Endodermal cell (in vitro differentiated cells): ENCODE measurements at regions not wholly inside any gene's neighbourhood (a gene's known extent, or its start where the extent isn't known, plus 50 kb on each side); places are given as distances from the start of the nearest gene placed in this dataset.

Source experiments
- DNase-seq: peaks from one replicate; pipeline ENCODE4 v3.0.0-alpha.2; 2017
- H3K27ac ChIP-seq: 2 replicates; pipeline ENCODE4 v1.5.1; 2013; ENCODE audit warnings: mild to moderate bottlenecking, low read depth, low read length, moderate library complexity
- H3K27me3 ChIP-seq: 2 replicates; pipeline ENCODE4 v1.6.1; 2013; ENCODE audit warnings: mild to moderate bottlenecking, low read length, moderate library complexity; ENCODE audit not compliant: insufficient read depth, control insufficient read depth, poor library complexity, severe bottlenecking
- H3K36me3 ChIP-seq: 2 replicates; pipeline ENCODE4 v1.7.0; 2013; ENCODE audit warnings: mild to moderate bottlenecking, low read length, moderate library complexity; ENCODE audit not compliant: control insufficient read depth, insufficient read depth
- H3K4me1 ChIP-seq: one replicate; pipeline ENCODE4 v1.7.0; 2013; ENCODE audit warnings: low read length; ENCODE audit not compliant: control insufficient read depth, insufficient read depth
- H3K4me3 ChIP-seq: 2 replicates; pipeline ENCODE4 v1.5.1; 2013; ENCODE audit warnings: mild to moderate bottlenecking, low read length, moderate library complexity
- H3K9ac ChIP-seq: 2 replicates; pipeline ENCODE4 v1.6.1; 2013; ENCODE audit warnings: mild to moderate bottlenecking, low read length, moderate library complexity; ENCODE audit not compliant: poor library complexity, severe bottlenecking; ENCODE audit errors: extremely low read depth
- H3K9me3 ChIP-seq: 2 replicates; pipeline ENCODE4 v1.6.1; 2013; ENCODE audit warnings: mild to moderate bottlenecking, low read length, moderate library complexity; ENCODE audit not compliant: control insufficient read depth
- H3K27ac Mint-ChIP-seq: 2 replicates; pipeline ENCODE4 v1.8.0; 2020; ENCODE audit warnings: mixed read lengths
- H3K27me3 Mint-ChIP-seq: 2 replicates; pipeline ENCODE4 v1.8.0; 2021; ENCODE audit warnings: mild to moderate bottlenecking, mixed read lengths; ENCODE audit not compliant: insufficient read depth
- H3K36me3 Mint-ChIP-seq: 2 replicates; pipeline ENCODE4 v1.8.0; 2020; ENCODE audit warnings: low read depth, mixed read lengths
- H3K4me1 Mint-ChIP-seq: 2 replicates; pipeline ENCODE4 v1.8.0; 2020; ENCODE audit warnings: mixed read lengths
- H3K4me3 Mint-ChIP-seq: 2 replicates; pipeline ENCODE4 v1.8.0; 2020; ENCODE audit warnings: mild to moderate bottlenecking, moderate library complexity, mixed read lengths
- H3K9me3 Mint-ChIP-seq: 2 replicates; pipeline ENCODE4 v1.8.0; 2020; ENCODE audit warnings: mild to moderate bottlenecking, mixed read lengths
- WGBS, 2 experiments: methylation state at CpG; one replicate each; pipeline versions ENCODE4 v1.1.5 to v1.1.7; 2013; ENCODE audit warnings: missing lambda C conversion rate in 2 of 2, mixed read lengths in 1 of 2; ENCODE audit not compliant: insufficient coverage in 1 of 2, insufficient read length in 1 of 2; 5-methylcytosine and 5-hydroxymethylcytosine counted together
- TF ChIP-seq, protein P1 (sequence below): fragments of 200-600 bp; sonication (generic); conservative IDR thresholded peaks from 2 replicates; pipeline ENCODE4 v1.5.0; 2021; ENCODE audit warnings: antibody characterized with exemption, mild to moderate bottlenecking

DNA sequence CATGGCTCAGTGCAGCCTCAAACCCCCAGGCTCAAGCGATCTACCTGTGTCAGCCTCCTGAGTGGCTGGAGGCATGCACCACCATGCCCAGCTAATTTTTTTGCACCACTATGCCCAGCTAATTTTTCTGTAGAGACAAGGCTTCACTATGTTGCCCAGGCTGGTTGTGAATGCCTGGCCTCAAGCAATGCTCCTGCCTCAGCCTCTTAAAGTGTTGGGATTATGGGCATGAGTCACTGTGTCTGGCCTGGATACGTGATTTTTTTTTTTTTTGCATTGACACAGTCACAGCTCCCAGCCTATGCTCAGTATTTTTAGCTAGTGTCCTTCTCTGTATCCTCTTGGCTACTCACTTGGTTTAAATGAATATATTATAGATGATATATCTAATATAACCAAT is 377.0 kb upstream of the TNRC6C start:
- Mint-ChIP-seq H3K27me3 (peaks cover 6% of the 10 kb centered on the region), H3K27ac (no peak overlapping the region), H3K9me3 (peaks cover 4% of the 10 kb centered on the region), H3K36me3 (no peaks in the 10 kb centered on the region), H3K4me3 (no peak overlapping the region), H3K4me1 (no peaks in the 10 kb centered on the region)
- TF ChIP-seq, protein P1, sequence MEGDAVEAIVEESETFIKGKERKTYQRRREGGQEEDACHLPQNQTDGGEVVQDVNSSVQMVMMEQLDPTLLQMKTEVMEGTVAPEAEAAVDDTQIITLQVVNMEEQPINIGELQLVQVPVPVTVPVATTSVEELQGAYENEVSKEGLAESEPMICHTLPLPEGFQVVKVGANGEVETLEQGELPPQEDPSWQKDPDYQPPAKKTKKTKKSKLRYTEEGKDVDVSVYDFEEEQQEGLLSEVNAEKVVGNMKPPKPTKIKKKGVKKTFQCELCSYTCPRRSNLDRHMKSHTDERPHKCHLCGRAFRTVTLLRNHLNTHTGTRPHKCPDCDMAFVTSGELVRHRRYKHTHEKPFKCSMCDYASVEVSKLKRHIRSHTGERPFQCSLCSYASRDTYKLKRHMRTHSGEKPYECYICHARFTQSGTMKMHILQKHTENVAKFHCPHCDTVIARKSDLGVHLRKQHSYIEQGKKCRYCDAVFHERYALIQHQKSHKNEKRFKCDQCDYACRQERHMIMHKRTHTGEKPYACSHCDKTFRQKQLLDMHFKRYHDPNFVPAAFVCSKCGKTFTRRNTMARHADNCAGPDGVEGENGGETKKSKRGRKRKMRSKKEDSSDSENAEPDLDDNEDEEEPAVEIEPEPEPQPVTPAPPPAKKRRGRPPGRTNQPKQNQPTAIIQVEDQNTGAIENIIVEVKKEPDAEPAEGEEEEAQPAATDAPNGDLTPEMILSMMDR: no peak
- H3K9me3 ChIP-seq: no peaks in the 10 kb centered on the region
- H3K27ac ChIP-seq: no peak overlapping the region
- no peak overlapping the region for H3K4me3 ChIP-seq
- DNase-seq: peak; percentile 10
- no peak overlapping the region for H3K9ac ChIP-seq
- no peaks in the 10 kb centered on the region for H3K27me3 ChIP-seq
- H3K4me1 ChIP-seq: no peaks in the 10 kb centered on the region
- H3K36me3 ChIP-seq: no peaks in the 10 kb centered on the region
- 79 to 90% methylated on average over 2 of the region's 2 CpGs for WGBS, 2 experiments

DNA sequence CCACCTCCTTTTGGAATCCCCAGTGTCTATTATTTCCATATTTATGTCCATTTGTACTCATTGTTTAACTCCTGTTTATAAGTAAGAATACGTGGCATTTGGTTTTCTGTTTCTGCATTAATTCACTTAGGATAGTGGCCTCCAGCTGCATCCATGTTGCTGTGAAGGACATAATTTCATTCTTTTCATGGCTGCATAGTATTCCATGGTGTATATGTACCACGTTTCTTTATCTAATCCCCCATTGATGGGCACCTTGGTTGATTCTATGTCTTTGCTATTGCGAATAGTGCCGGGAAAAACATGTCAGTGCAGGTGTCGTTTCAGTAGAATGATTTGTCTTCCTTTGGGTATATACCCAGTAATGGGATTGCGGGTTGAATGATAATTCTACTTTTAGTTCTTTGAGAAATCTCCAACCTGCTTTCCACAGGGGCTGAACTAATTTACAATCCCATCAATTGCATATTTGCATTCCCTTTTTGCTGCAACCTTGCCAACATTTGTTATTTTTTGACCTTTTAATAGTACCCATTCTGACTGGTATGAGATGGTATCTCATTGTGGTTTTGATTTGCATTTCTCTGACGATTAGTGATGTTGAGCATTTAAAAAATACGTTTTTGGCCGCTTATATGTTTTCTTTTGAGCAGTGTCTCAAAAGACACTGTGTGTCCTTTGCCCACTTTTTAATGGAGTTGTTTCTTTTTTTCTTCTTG is 373.2 kb upstream of the TNRC6C start:
- H3K27me3 Mint-ChIP-seq: peaks cover 2% of the 10 kb centered on the region
- H3K27ac Mint-ChIP-seq: no peak overlapping the region
- Histone ChIP-seq H3K9me3 (no peaks in the 10 kb centered on the region), H3K27me3 (no peaks in the 10 kb centered on the region), H3K36me3 (no peaks in the 10 kb centered on the region), H3K27ac (no peak overlapping the region), H3K9ac (no peak overlapping the region), H3K4me3 (no peak overlapping the region), H3K4me1 (no peaks in the 10 kb centered on the region)
- no peaks in the 10 kb centered on the region for H3K36me3 Mint-ChIP-seq
- TF ChIP-seq, protein P1: no peak
- no peak overlapping the region for H3K4me3 Mint-ChIP-seq
- WGBS, 2 experiments: 82 to 89% methylated on average over 7 to 9 of the region's 9 CpGs
- H3K9me3 Mint-ChIP-seq: peaks cover 9% of the 10 kb centered on the region
- peak; percentile 0 for DNase-seq
- H3K4me1 Mint-ChIP-seq: no peaks in the 10 kb centered on the region

DNA sequence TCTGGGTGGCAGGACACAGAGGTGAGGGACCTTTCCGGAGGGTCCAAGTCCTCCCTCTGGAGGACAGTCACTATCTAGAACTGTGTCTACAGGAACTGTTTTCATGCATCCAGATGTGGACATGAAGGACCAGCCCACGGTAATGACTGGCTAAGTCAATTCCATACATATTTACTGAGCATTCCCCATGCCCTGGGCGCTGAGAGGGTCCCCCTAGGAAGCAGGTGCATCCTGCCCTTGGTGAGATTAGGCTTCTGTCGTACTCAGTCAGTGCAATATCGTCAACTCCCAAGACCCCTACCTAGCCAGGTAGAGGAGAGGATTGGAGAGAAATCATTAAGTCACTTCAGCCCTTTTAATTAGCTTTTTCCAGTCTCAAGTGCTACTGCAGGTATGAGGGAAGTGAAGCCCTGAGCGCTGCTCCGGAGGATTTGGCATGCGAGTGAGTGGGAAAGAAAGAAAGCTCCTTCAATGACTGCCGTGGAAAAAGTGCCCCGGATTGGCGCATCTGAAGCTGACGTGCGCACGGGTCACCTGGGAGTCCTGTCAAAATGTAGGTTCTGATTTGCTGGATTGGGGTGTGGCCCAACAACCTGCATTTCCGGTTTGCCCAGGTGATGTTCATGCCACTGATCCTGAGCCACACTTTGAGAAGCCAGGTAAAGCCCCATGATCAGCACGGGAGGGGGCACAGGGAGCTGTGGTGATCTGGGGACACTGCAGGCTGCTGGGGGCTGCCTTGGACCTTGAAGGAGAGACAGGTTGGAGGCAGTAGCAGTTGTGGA is 367.4 kb upstream of the TNRC6C start:
- Mint-ChIP-seq H3K4me3 (no peak overlapping the region), H3K27me3 (peaks cover 2% of the 10 kb centered on the region), H3K27ac (no peak overlapping the region), H3K9me3 (peaks cover 5% of the 10 kb centered on the region), H3K36me3 (no peaks in the 10 kb centered on the region), H3K4me1 (no peaks in the 10 kb centered on the region)
- H3K4me1 ChIP-seq: no peaks in the 10 kb centered on the region
- no peak overlapping the region for H3K9ac ChIP-seq
- peak; percentile 44 for DNase-seq
- no peaks in the 10 kb centered on the region for H3K27me3 ChIP-seq
- 87 to 88% methylated on average over 14 to 16 of the region's 16 CpGs for WGBS, 2 experiments
- H3K9me3 ChIP-seq: no peaks in the 10 kb centered on the region
- no peak overlapping the region for H3K4me3 ChIP-seq
- TF ChIP-seq, protein P1: no peak
- no peaks in the 10 kb centered on the region for H3K36me3 ChIP-seq
- no peak overlapping the region for H3K27ac ChIP-seq
